ENCODE measurements at regions not wholly inside any gene's neighbourhood (a gene's known extent, or its start where the extent isn't known, plus 50 kb on each side); places are given as distances from the start of the nearest gene placed in this dataset.
"Not testable (repeated sequence)": the region's sequence is repeated elsewhere in the genome, so short reads cannot be mapped to it uniquely, and the experiment has no call there.

- 2% methylated on average over 2 of the region's 2 CpGs for WGBS (ENCODE audit: low lambda C conversion rate)
- Histone ChIP-seq H3K27ac (ENCODE audit: low read depth in 2 of 2, low read length in 1 of 2) (no peak overlapping the region), H4K20me1 (ENCODE audit: insufficient read depth) (no peaks in the 10 kb centered on the region), H3K9me3 (no peaks in the 10 kb centered on the region), H3K27me3 (ENCODE audit: insufficient read depth) (no peaks in the 10 kb centered on the region; the same call in 1 of the 2 replicates), H3K4me1 (ENCODE audit: control insufficient read depth in 1 of 2, insufficient read depth in 2 of 2, low read depth in 1 of 2, low read length in 1 of 2) (no peaks in the 10 kb centered on the region; a peak in 1 of 4 replicates), H2AFZ (ENCODE audit: low read depth) (no peak overlapping the region), H3K9ac (no peak overlapping the region), H3K9me2 (no peaks in the 10 kb centered on the region), H3K79me2 (ENCODE audit: insufficient read depth) (no peaks in the 10 kb centered on the region), H3K36me3 (replicated peaks in 1 of 2; ENCODE audit: control insufficient read depth in 1 of 2, insufficient read depth in 2 of 2, low read length in 1 of 2) (no peaks in the 10 kb centered on the region), H3K4me3 (ENCODE audit: low read depth in 2 of 2, low read length in 1 of 2) (no peak overlapping the region), H3F3A (replicated peaks; ENCODE audit: insufficient read depth) (no peaks in the 10 kb centered on the region), H3K4me2 (no peak overlapping the region)
- ChIA-PET POLR2A (no interaction called here), CTCF (interaction anchor here (1.0 kb wide), 1 partner anchor 130 kb away, joined by 3 read pairs; no protein-coding TSS in a partner anchor)
- peak; percentile 4 for DNase-seq
- TF ChIP-seq RFX5 (IDR thresholded peaks at IDR 0.05; ENCODE audit: low read length) = no peak
- peak; percentile 32; the same call in 1 of the 2 replicates for TF ChIP-seq GATA2 (CRISPR knock-in tag; IDR thresholded peaks at IDR 0.05)
- TF ChIP-seq RAD21 (IDR thresholded peaks at IDR 0.05; ENCODE audit: low read length) = no peak
Observed at GRCh38 chrX:16060252-16060651, 63.1 kb upstream of the GRPR start.

GRCh38 chrX:16049126-16049525 is 74.2 kb upstream of the GRPR start:
- CTCF ChIA-PET; POLR2A ChIA-PET; H3K9ac ChIP-seq; H3F3A ChIP-seq (replicated peaks; ENCODE audit: insufficient read depth); H3K27ac ChIP-seq (ENCODE audit: low read depth in 2 of 2, low read length in 1 of 2); H3K4me2 ChIP-seq; H3K79me2 ChIP-seq (ENCODE audit: insufficient read depth); H3K9me3 ChIP-seq; H3K36me3 ChIP-seq (replicated peaks in 1 of 2; ENCODE audit: control insufficient read depth in 1 of 2, insufficient read depth in 2 of 2, low read length in 1 of 2); H4K20me1 ChIP-seq (ENCODE audit: insufficient read depth); DNase-seq; H3K4me3 ChIP-seq (ENCODE audit: low read depth in 2 of 2, low read length in 1 of 2); H2AFZ ChIP-seq (ENCODE audit: low read depth); H3K9me2 ChIP-seq; H3K4me1 ChIP-seq (ENCODE audit: control insufficient read depth in 1 of 2, insufficient read depth in 2 of 2, low read depth in 1 of 2, low read length in 1 of 2); H3K27me3 ChIP-seq (ENCODE audit: insufficient read depth): not testable (repeated sequence)
- 31% methylated on average over 9 of the region's 9 CpGs for WGBS (ENCODE audit: low lambda C conversion rate)

DNA sequence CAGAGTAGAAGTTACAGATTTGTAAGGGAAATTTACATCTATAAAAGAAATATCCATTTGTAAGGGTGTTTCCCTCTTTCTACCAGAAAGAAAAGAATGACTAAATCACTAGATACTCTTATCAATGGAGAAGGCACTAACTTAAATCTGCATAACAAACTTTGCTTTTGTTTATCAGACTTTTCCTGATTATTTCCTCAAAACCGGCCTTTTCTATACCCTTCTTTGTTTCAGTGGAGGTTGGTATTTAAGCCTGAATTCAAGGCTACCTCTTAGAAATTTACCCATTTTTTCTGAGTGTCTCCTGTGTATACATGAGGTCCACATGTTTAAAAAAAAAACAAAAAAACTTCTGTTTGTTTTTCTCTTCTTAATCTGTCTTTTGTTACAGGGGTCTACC is 80.4 kb upstream of the GRPR start:
- no peaks in the 10 kb centered on the region for H4K20me1 ChIP-seq (ENCODE audit: insufficient read depth)
- no peak overlapping the region for H3K4me3 ChIP-seq (ENCODE audit: low read depth in 2 of 2, low read length in 1 of 2)
- H3K79me2 ChIP-seq (ENCODE audit: insufficient read depth) = no peaks in the 10 kb centered on the region
- no peaks in the 10 kb centered on the region for H3K9me2 ChIP-seq
- no peak overlapping the region for H3K9ac ChIP-seq
- WGBS (ENCODE audit: low lambda C conversion rate) = 57% methylated on average over 1 of the region's 1 CpG
- no peak overlapping the region for H3K4me2 ChIP-seq
- H3K4me1 ChIP-seq (ENCODE audit: control insufficient read depth in 1 of 2, insufficient read depth in 2 of 2, low read depth in 1 of 2, low read length in 1 of 2) = no peaks in the 10 kb centered on the region
- DNase-seq = no peak
- no peaks in the 10 kb centered on the region for H3F3A ChIP-seq (replicated peaks; ENCODE audit: insufficient read depth)
- no peak overlapping the region for H3K27ac ChIP-seq (ENCODE audit: low read depth in 2 of 2, low read length in 1 of 2)
- ChIA-PET POLR2A (no interaction called here), CTCF (no interaction called here)
- H3K36me3 ChIP-seq (replicated peaks in 1 of 2; ENCODE audit: control insufficient read depth in 1 of 2, insufficient read depth in 2 of 2, low read length in 1 of 2) = no peaks in the 10 kb centered on the region
- H3K27me3 ChIP-seq (ENCODE audit: insufficient read depth) = no peaks in the 10 kb centered on the region; the same call in 1 of the 2 replicates
- H2AFZ ChIP-seq (ENCODE audit: low read depth) = no peak overlapping the region
- H3K9me3 ChIP-seq = no peaks in the 10 kb centered on the region
- TF ChIP-seq, protein P1, sequence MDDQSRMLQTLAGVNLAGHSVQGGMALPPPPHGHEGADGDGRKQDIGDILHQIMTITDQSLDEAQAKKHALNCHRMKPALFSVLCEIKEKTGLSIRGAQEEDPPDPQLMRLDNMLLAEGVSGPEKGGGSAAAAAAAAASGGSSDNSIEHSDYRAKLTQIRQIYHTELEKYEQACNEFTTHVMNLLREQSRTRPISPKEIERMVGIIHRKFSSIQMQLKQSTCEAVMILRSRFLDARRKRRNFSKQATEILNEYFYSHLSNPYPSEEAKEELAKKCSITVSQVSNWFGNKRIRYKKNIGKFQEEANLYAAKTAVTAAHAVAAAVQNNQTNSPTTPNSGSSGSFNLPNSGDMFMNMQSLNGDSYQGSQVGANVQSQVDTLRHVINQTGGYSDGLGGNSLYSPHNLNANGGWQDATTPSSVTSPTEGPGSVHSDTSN (IDR thresholded peaks at IDR 0.05) = no peak
- TF ChIP-seq JUND (IDR thresholded peaks at IDR 0.05) = no peak
- no peak for TF ChIP-seq EP300 (IDR thresholded peaks at IDR 0.05; ENCODE audit: borderline replicate concordance in 1 of 2, low read depth in 1 of 2, low read length in 1 of 2)
- TF ChIP-seq USF2 (IDR thresholded peaks at IDR 0.05; ENCODE audit: borderline replicate concordance, low read depth, low read length) = no peak
- no peak for TF ChIP-seq ELF1 (IDR thresholded peaks at IDR 0.05)
- TF ChIP-seq REST (IDR thresholded peaks at IDR 0.05; ENCODE audit: low read depth, low read length) = no peak
- TF ChIP-seq CTCF (IDR thresholded peaks at IDR 0.05) = no peak
- TF ChIP-seq NRF1 (IDR thresholded peaks at IDR 0.05; ENCODE audit: low read depth, low read length) = no peak
- no peak for TF ChIP-seq POLR2AphosphoS5 (IDR thresholded peaks at IDR 0.05; ENCODE audit: low read depth, low read length)
- no peak for TF ChIP-seq MAX (IDR thresholded peaks at IDR 0.05; ENCODE audit: low read depth)
